HG02943 (cell line): ENCODE measurements at regions not wholly inside any gene's neighbourhood (a gene's known extent, or its start where the extent isn't known, plus 50 kb on each side); places are given as distances from the start of the nearest gene placed in this dataset.
"Not testable (repeated sequence)": the region's sequence is repeated elsewhere in the genome, so short reads cannot be mapped to it uniquely, and the experiment has no call there.

Experiments used
- ATAC-seq: cut with Tn5 transposase; IDR thresholded peaks from one replicate; pipeline ENCODE4 v1.9.1; 2021; ENCODE audit warnings: mild to moderate bottlenecking, low read depth, moderate library complexity; ENCODE audit not compliant: unreplicated experiment

DNA sequence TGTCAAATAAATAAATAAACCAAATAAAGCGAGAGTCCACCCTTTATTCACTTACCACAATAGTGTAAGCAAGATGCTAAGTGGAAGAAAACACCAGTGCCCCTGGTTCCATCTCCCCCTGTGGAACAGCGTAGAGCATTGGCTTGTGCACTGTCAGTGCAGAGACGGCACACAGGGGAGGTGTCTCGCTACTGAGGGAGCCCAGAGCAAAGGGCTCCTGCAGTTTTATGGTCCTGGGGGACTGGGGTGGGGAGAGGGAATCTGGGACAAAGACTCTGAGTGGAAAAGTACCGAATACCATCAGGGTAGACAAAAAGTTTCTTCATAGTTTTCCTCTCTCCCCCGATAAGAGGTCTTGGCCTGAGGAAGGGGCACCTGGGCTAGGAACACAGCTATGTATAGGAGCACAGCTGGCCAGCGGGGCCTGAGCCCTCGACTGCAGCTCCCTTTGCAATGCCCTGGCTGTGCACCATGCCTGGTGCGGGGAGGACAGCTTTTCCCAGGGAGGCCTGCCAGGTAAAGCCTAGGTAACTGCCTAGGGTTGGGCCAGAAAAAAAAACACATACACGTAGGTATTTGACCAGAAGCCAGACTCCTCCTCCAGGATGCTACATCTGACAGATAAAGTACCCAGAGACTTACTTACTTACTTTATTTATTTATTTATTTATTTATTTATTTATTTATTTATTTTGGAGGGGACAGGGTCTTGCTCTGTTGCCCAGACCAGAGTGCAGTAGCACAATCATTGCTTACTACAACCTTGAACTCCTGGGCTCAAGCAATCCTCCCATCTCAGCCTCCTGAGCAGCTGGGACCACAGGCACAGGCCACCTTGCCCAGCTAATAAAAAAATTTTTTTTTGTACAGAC is 88.8 kb upstream of the KIF5B start:
- ATAC-seq = no peak

DNA sequence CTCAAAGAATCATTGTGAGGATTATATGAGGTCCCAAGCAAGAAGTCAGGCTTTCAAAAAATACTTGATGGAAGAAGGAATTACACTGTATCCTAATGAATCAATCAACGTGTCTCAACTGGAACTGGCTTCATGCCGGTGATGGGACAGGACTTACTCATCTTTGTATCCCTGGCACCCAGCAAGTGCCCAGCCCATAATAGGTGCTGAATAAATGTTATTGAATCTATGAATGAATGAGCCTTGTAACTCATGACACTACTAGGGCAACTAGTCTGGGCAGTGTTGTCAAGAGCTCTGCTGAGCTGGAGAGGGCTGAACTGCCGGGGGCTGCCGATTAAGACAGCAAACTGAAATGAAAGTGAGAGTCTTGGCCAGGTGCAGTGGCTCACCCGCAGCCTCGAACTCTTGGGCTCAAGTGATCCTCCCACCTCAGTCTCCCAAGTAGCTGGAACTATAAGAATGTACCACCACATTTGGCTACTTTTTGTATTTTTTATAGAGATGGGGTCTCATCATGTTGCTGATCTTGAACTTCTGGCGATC is 87.2 kb upstream of the KIF5B start:
- no peak for ATAC-seq

DNA sequence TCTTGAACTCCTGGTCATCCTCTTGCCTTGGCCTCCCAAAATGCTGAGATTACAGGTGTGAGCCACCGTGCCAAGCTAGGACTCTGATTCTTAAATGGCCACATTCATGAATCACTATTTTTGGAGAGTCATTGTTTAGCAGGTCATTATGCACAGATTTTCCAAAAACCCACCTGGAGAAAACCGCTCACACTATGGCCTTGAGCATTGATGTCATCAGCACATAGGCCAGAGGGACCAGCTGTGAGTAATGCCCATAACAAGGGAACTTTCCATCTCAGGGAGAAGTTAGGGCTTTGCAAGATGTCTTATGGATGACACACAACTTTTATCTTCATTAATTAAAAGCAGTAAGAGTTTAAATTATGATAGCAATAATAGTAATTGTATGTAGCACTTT is 86.4 kb upstream of the KIF5B start:
- no peak for ATAC-seq

DNA sequence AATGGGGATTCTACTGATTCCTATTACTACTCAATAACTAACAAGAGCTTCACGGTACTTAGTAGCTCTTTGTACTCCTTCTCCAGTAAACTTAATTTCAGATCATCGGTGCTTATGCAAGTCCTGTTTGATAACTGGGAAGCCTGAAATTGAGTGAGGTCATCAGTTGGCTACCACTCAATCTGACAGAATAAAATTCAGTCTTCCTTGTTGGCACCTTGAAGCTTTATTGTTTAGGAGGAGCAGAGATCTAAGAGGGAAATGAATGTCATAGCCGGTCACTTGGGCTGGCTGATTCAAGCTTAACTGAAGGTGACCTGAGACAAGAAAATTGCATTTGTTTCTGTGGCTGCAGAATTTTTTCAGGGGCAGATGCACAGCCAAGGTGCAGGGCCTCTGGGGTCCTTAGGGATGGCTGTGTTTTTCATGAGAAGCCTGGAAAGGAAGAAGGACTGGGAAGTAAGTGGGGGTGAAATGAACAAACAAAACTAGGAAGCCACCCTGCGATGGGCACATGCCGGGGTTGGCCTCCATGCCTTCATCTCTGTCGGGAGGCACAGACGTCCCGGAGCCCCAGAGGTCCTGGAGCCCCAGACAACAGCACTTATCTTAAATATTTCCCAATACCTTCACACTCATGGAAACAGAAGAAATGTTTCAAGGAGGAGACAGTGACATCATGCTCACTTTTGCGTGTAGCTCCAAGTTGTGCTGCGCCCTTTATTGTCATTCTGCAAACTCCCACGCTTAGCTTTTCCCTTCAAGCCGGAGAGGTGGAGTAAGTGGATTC is 85.0 kb upstream of the KIF5B start:
- ATAC-seq = no peak

DNA sequence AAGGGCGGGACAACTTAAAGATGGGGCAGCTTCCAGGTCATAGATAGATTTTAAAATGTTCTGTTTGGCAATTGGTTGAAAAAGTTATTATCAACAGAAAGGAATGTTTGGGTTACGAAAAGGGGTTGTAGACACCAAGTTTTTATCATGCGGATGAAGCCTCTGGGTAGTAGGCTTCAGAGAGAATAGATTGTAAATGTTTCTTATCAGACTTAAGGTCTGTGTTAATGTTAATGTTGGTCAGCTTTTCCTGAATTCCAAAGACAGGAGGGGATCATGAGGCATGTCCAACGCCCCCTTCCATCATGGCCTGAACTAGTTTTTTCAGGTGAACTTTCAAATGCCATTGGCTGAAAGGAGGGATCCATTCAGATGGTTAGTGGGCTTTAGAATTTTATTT is 84.2 kb upstream of the KIF5B start:
- ATAC-seq = no peak

DNA sequence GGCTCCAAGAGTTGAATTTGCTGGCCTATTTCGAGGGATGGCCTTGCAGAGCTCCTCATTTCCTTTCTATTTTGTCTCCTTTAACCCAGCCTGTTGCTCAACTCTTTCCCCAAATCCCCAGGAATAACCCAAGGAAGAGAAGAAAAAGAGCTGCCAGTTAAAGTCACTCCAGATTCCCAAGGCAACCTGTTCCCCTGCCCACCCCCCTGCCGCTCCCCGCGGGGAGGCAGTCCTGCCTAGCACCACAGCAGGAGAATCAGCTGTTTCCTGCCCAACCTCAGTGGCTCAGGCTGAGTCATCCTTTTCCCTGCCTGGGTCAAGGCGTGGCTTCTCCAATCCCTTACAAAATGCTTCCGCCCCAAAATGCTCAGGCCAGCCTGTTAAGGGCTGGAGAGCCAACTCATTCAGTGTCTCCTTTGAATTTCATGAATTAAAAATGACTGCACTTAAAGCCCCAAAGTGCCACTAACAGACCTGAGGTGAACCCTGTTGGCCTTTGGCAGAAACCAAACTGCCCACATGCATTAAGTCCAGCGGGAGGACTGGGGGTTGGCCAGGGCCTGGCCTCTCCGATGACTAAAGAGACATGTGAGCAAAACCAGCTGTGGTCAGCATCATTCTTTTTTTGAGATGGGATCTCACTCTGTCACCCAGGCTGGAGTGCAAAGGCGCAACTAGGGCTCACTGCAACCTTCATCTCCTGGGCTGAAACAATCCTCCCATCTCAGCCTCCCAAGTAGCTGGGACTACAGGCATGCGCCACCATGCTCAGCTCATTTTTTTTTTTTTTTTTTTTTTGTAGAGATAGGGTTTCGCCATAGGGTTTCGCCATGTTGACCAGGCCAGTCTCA is 83.2 kb upstream of the KIF5B start:
- ATAC-seq = no peak

DNA sequence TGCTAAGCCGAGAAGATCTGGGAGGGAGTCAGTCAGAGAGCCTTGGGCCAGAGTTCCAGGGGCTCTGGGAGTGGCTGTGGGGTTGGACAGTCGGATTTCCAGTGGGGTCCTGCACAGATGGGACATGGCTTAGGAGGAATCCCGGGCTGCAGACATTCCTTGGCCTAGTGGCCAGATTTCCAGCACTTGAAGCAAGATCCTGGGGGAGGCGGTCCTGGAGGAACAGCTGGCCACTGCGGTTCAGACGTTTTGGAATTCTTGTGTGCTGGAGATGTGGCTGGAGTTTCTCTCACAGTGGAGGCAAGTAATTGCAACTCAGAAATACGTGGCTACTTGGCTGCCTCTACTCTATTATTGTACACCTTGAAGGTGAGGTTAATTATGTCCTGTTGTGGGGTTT is 80.7 kb upstream of the KIF5B start:
- not testable (repeated sequence) for ATAC-seq

DNA sequence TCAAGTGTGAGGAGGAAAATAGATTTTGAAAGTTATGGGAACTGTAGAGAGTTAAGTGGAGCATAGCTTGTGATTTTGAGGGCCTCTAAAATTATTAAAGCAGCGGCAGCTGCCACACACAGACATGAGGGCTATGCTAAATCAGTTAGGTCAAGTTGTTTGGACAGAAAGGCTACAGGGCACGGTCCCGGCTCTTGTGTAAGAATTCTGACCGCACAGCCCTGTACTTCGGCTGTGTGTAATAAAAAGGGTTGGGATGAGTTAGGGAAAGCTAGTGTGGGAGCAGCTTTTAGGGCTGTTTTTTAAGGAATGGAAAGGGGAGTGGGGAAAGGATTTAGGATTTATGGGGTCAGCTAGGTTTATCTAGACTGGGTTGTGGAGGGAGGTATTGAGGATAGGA is 79.6 kb upstream of the KIF5B start:
- ATAC-seq = not testable (repeated sequence)

DNA sequence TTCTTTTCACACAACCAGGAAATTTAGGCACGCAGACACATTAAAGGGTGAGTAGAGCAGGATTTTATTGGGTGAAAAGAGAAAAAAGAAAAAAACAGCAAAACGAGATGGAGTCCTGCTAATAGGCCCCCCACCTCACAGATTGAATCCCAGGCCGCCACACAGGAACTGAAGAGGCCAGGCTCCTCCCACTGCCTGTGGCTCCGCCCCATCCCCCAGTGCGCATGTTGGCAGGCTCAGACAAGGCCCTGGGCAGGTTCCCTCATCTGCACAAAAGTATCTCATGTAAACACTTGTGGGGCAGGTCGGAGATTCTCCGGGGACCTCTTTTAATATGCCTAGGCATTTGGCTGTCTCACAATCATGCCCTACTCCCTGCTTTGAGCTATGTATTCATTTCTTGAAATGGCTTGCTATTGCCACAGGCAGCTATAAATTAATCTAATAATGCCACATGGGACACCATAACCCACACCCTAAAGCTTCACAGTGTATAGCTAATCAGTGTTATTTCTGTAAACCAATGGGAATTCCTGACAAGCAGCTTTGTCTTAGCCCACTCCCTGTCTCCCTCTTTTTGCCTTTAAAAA is 76.2 kb upstream of the KIF5B start:
- ATAC-seq = no peak

DNA sequence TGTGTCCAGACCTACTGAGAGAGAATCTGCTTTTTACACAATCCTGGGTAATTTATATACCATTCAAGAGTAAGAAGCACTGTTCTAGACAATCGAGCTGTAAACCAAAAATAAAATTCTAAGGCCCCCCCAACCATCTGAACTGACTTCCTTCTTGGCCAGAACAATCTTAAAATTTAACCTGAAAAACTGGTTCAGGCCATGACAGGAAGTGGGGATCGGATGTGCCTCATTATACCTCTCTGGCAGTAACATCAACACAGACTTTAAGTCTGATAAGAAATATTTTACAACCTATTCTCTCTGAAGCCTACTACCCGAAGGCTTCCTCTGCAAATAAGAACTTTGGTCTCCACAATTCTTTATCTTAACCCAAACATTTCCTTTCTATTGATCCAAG is 75.2 kb upstream of the KIF5B start:
- no peak for ATAC-seq

DNA sequence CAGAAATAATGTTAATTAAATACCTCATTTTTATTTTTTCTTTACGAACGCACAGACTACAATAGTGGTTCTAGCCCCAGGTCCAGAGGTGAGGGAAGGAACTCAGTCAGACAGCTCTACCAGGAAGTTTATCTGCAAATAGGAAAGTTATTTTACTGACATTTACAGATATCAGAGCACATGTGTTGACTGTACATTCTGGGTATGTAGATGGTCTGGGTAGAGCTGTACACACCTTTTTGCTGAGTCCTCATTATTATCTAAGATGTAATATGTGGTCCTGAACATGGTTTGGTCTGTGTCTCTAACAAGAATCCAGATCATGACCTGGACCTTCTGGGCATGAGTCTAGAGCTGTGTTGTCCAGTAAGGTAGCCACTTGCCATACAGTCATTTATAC is 74.6 kb upstream of the KIF5B start:
- no peak for ATAC-seq

DNA sequence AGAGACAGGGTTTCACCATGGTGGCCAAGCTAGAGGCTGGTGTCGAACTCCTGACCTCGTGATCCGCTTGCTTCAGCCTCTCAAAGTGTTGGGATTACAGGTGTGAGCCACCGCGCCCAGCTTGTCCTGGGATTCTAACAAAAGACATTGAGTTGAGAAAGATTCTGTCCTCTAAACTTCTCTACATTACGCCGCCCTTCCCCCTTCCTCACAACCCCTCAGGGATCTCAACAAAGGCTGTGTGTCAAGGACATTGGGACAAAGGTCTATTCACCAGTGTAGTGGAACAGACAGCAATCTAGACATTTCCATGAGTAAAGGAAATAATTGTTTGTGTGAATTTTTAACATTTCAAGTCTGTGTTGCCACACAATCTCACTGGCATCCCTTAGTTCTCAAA is 68.8 kb upstream of the KIF5B start:
- ATAC-seq = no peak

DNA sequence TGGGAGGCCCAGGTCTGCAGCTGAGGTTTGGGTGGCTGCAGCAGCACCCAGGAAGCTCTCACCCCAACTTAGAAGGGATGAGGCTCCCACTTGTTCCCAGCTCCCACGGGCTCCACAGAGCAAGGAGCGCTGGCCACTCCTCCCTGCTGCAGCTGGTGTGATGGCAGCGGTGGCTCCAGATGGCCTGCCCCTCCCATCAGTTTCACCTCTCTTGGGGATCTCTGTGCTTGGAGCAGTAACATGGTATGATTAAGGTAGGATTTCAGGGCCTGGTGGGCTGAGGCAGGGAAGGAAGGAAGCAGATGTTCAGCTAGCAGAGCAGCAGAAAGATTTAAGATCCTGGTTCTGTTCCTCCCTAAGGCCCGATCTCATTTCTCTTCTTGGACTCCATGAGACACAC is 66.8 kb upstream of the KIF5B start:
- no peak for ATAC-seq

DNA sequence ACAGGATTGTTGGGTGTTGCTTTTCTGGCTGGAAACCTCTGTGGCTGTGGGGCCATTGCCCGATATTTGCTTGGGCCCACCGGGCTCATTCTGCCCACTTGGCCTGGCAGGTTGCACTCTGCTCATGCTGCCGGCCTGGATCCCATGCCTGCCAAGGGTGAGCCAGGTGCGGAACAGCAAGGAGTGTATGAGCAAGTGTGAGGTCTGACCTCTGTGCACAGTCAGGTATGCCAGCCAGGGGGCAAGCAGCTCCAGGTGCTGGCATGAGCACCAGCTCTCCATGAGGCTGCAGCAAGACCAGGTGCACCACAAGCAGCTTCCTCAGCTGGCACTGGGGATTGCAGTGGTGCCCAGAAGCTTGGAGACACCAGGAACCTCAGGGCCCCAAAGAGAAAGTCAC is 65.4 kb upstream of the KIF5B start:
- ATAC-seq = no peak

DNA sequence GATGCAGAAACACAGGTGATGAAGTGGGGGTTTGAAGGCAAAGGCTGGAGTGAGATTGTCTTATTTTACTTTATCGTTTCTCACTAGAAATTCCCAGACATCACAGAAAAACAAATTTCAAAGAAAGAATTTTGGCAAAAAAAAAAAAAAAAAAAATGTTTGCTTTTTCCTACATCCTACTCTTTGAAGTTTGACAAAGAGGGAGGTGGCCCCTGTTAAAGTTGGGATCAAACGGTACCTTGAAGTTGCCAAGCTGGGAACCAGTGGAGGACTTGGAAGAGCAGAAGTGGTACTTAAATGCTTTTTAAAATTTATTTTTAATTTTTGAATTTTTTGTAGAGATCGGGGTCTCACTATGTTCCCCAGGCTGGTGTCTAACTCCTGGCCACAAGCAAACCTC is 63.9 kb upstream of the KIF5B start:
- no peak for ATAC-seq

DNA sequence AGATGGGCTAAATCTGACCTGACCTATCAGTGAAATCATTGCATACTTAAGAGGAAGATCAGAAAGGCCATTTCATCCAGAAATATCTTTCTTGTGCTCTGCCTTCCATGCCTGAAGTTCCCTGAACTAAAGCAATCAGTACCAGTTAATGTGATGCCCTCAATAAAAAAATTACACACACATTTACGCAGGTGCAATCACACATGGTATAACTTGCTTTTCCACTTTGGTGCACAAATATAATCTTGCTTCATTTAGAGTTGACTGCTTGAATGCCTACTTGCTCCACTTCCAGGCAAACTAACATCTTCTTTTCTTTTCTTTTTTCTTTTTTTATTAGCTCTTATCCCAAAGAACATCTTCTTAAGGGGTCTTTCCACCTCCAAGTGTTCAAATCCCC is 58.3 kb upstream of the KIF5B start:
- no peak for ATAC-seq

DNA sequence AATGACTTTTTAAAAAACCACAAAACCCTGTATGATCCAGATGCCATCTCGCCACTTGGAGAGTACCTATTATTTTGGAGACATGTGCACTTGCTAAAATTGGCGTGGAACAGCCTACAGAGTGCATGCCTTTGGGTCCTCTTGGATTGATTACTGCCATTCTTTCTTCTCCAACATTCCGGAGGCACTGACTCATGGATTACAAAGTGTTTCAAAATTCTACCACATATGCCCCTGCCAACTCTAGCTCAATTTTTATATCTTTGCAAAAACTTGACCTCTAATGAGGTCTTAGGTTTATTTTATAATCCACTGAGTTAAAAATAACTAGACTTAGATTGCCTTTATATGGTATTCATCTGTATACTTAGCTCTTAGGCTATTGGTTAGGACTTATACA is 55.8 kb upstream of the KIF5B start:
- ATAC-seq = no peak

DNA sequence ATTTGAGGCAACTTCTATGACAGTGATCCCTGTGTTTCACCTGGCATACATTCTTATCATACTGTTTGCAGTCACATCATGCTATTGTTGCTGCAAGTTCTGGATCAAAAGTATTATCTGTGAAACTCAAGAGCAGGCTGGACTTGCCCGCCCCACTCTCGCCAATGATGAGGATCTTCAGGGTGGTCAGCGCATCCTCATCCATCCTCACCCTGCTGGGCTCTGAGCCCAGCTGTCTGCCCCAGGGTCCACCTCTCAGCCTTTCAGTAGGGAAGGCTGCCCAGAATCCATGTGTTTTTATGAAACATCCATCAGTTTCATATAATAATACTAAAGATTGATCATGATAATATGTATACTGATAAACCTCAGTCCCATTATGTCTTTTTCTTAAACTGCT is 55.4 kb upstream of the KIF5B start:
- no peak for ATAC-seq

DNA sequence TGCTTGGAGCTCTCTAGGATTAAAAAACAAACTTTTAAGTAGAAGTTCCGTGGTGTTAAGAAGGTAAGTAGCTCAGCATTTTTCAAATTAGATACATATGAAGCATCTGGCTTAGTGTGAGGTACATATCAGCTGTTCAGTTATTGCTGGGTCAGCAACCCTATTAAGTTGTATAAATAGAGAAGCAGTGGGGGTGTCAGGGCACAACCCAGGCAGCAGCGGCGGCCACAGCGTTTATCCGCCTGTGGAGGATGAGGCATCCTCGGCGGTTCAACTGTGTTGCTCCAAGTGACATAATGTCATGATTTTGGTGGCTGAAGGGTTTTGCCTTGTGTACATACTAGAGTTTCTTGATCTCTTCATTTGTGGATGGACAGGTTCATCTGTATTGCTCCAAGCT is 54.6 kb upstream of the KIF5B start:
- no peak for ATAC-seq

DNA sequence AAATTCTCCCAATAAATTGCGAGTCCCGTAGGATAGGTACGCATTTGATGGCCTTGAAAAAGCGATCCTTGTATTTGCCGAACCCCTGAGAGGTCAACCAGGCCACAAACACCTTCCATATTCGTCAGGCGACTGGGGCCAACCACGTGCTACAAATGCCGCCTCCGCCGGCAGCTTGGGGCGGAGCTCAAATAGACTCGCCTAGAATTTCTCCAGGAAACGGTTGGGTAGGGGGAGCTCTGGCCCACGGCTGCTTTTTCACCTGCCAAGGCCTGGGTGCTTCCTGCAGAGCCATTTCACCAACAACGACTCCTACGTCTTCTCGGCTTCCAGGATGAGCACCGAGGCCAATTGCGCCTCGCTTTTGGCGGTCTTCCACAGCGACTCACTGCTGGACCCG is 53.4 kb upstream of the KIF5B start:
- ATAC-seq = no peak
